ENCODE measurements at regions not wholly inside any gene's neighbourhood (a gene's known extent, or its start where the extent isn't known, plus 50 kb on each side); places are given as distances from the start of the nearest gene placed in this dataset.

GRCh38 chr21:23507501-23507900, 2099.8 kb downstream of the MRPL39 start:
- H3K9ac ChIP-seq (ENCODE audit: insufficient read length), result no peak overlapping the region
- H3K4me3 ChIP-seq, result no peak overlapping the region
- no peak overlapping the region for H3K27ac ChIP-seq
- TF ChIP-seq FOXP2 (optimal IDR thresholded peaks at IDR 0.05; ENCODE audit: control extremely low read depth, extremely low read length, insufficient read depth) (no peak), EZH2 (IDR thresholded peaks at IDR 0.05) (no peak), POLR2AphosphoS5 (IDR thresholded peaks at IDR 0.05; ENCODE audit: borderline replicate concordance, low read depth, low read length) (no peak)
- DNase-seq (ENCODE audit: low read depth, low spot score), result no peak
- no peaks in the 10 kb centered on the region for H3K9me3 ChIP-seq (ENCODE audit: low read depth, low read length)
- H3K36me3 ChIP-seq (ENCODE audit: insufficient read depth, low read length), result no peaks in the 10 kb centered on the region

DNA sequence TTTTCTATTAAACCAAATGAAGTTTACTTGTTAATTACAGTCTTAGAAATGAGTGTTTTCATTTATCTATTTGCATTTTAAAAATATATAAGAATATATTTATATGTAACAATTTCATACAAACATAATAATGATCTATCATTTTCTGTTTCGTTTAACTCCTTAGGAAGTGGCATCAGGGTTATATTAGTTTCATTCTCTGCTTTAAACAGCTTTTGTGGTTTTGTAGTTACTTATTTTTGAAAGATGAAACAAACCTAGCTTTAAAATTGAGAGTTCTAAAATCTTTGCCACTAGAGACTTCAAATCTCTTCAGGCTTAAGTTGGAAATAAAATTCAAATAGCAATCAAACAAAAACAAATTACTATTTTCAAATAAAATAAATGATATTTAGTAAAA, 2110.6 kb downstream of the MRPL39 start:
- Histone ChIP-seq H3K9me3 (ENCODE audit: low read depth, low read length) (no peaks in the 10 kb centered on the region), H3K9ac (ENCODE audit: insufficient read length) (no peak overlapping the region), H3K27ac (no peak overlapping the region), H3K36me3 (ENCODE audit: insufficient read depth, low read length) (no peaks in the 10 kb centered on the region), H3K4me3 (no peak overlapping the region)
- no peak for DNase-seq (ENCODE audit: low read depth, low spot score)
- TF ChIP-seq FOXP2 (optimal IDR thresholded peaks at IDR 0.05; ENCODE audit: control extremely low read depth, extremely low read length, insufficient read depth) (no peak), POLR2AphosphoS5 (IDR thresholded peaks at IDR 0.05; ENCODE audit: borderline replicate concordance, low read depth, low read length) (no peak), EZH2 (IDR thresholded peaks at IDR 0.05) (no peak)

GRCh38 chr21:23488245-23488644, 2119.0 kb downstream of the MRPL39 start:
- H3K36me3 ChIP-seq (ENCODE audit: insufficient read depth, low read length), result no peaks in the 10 kb centered on the region
- no peak for DNase-seq (ENCODE audit: low read depth, low spot score)
- H3K4me3 ChIP-seq, result no peak overlapping the region
- TF ChIP-seq POLR2AphosphoS5 (IDR thresholded peaks at IDR 0.05; ENCODE audit: borderline replicate concordance, low read depth, low read length) (no peak), FOXP2 (optimal IDR thresholded peaks at IDR 0.05; ENCODE audit: control extremely low read depth, extremely low read length, insufficient read depth) (no peak), EZH2 (IDR thresholded peaks at IDR 0.05) (no peak)
- no peaks in the 10 kb centered on the region for H3K9me3 ChIP-seq (ENCODE audit: low read depth, low read length)
- H3K9ac ChIP-seq (ENCODE audit: insufficient read length), result no peak overlapping the region
- no peak overlapping the region for H3K27ac ChIP-seq

DNA sequence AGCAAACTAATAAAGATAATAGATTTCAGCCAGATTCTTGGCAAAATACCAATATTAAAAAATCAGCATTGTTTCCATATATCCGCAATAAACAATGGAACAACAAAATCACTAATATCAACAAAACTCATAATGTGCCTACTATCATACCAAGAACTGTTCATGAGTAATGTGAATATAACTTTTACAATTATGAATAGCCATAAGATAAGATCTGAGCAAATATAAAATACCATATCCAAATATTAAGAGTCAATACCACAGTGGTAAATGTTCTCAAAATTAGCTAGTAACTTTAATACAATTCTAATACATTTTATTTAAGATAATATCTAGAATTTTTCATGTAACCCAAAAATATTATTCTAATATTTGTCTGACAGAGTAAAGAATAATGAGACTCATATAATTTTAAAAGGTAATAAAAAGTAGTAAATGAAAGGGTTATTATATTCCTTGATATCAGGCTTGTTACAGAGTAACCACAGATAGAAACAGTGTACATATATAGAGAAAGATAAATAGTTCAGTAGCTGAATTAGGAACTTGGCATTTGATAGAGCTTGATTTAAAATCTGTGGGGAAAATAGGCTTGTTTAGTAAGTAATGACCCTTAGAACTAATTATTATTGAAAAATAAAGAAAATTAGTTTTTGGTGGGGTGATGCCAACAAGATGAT, 2126.6 kb downstream of the MRPL39 start:
- TF ChIP-seq EZH2 (IDR thresholded peaks at IDR 0.05) (no peak), FOXP2 (optimal IDR thresholded peaks at IDR 0.05; ENCODE audit: control extremely low read depth, extremely low read length, insufficient read depth) (no peak), POLR2AphosphoS5 (IDR thresholded peaks at IDR 0.05; ENCODE audit: borderline replicate concordance, low read depth, low read length) (no peak)
- no peak for DNase-seq (ENCODE audit: low read depth, low spot score)
- no peaks in the 10 kb centered on the region for H3K36me3 ChIP-seq (ENCODE audit: insufficient read depth, low read length)
- no peak overlapping the region for H3K9ac ChIP-seq (ENCODE audit: insufficient read length)
- no peaks in the 10 kb centered on the region for H3K9me3 ChIP-seq (ENCODE audit: low read depth, low read length)
- no peak overlapping the region for H3K4me3 ChIP-seq
- no peak overlapping the region for H3K27ac ChIP-seq

- TF ChIP-seq POLR2AphosphoS5 (IDR thresholded peaks at IDR 0.05; ENCODE audit: borderline replicate concordance, low read depth, low read length) (no peak), FOXP2 (optimal IDR thresholded peaks at IDR 0.05; ENCODE audit: control extremely low read depth, extremely low read length, insufficient read depth) (no peak), EZH2 (IDR thresholded peaks at IDR 0.05) (no peak)
- Histone ChIP-seq H3K36me3 (ENCODE audit: insufficient read depth, low read length) (no peaks in the 10 kb centered on the region), H3K9me3 (ENCODE audit: low read depth, low read length) (no peaks in the 10 kb centered on the region), H3K27ac (no peak overlapping the region), H3K4me3 (no peak overlapping the region), H3K9ac (ENCODE audit: insufficient read length) (no peak overlapping the region)
- DNase-seq (ENCODE audit: low read depth, low spot score), result no peak
Observed at GRCh38 chr21:23478381-23478780, 2128.9 kb downstream of the MRPL39 start.

GRCh38 chr21:23475281-23476219, 2131.7 kb downstream of the MRPL39 start:
- Histone ChIP-seq H3K4me3 (no peak overlapping the region), H3K36me3 (ENCODE audit: insufficient read depth, low read length) (no peaks in the 10 kb centered on the region), H3K9ac (ENCODE audit: insufficient read length) (no peak overlapping the region), H3K9me3 (ENCODE audit: low read depth, low read length) (no peaks in the 10 kb centered on the region), H3K27ac (no peak overlapping the region)
- TF ChIP-seq FOXP2 (optimal IDR thresholded peaks at IDR 0.05; ENCODE audit: control extremely low read depth, extremely low read length, insufficient read depth), result no peak
- TF ChIP-seq POLR2AphosphoS5 (IDR thresholded peaks at IDR 0.05; ENCODE audit: borderline replicate concordance, low read depth, low read length), result no peak
- no peak for TF ChIP-seq EZH2 (IDR thresholded peaks at IDR 0.05)
- DNase-seq (ENCODE audit: low read depth, low spot score), result no peak

- TF ChIP-seq FOXP2 (optimal IDR thresholded peaks at IDR 0.05; ENCODE audit: control extremely low read depth, extremely low read length, insufficient read depth) (no peak), POLR2AphosphoS5 (IDR thresholded peaks at IDR 0.05; ENCODE audit: borderline replicate concordance, low read depth, low read length) (no peak), EZH2 (IDR thresholded peaks at IDR 0.05) (no peak)
- Histone ChIP-seq H3K9ac (ENCODE audit: insufficient read length) (no peak overlapping the region), H3K9me3 (ENCODE audit: low read depth, low read length) (no peaks in the 10 kb centered on the region), H3K27ac (no peak overlapping the region), H3K4me3 (no peak overlapping the region), H3K36me3 (ENCODE audit: insufficient read depth, low read length) (no peaks in the 10 kb centered on the region)
- DNase-seq (ENCODE audit: low read depth, low spot score), result no peak
Observed at GRCh38 chr21:23471877-23472276, 2135.4 kb downstream of the MRPL39 start.

- TF ChIP-seq POLR2AphosphoS5 (IDR thresholded peaks at IDR 0.05; ENCODE audit: borderline replicate concordance, low read depth, low read length) (no peak), EZH2 (IDR thresholded peaks at IDR 0.05) (no peak), FOXP2 (optimal IDR thresholded peaks at IDR 0.05; ENCODE audit: control extremely low read depth, extremely low read length, insufficient read depth) (no peak)
- Histone ChIP-seq H3K9me3 (ENCODE audit: low read depth, low read length) (no peaks in the 10 kb centered on the region), H3K27ac (no peak overlapping the region), H3K4me3 (no peak overlapping the region), H3K9ac (ENCODE audit: insufficient read length) (no peak overlapping the region), H3K36me3 (ENCODE audit: insufficient read depth, low read length) (no peaks in the 10 kb centered on the region)
- DNase-seq (ENCODE audit: low read depth, low spot score), result no peak
Observed at GRCh38 chr21:23463365-23463764, 2143.9 kb downstream of the MRPL39 start.

Data from SK-N-MC (cell line).